GM23338 (cell line): ENCODE measurements at regions not wholly inside any gene's neighbourhood (a gene's known extent, or its start where the extent isn't known, plus 50 kb on each side); places are given as distances from the start of the nearest gene placed in this dataset.

Experiments
- ATAC-seq: fragments of 200-7000 bp; cut with Tn5 transposase; 3 replicates; pipeline ENCODE4 v1.9.1; 2020
- DNase-seq: peaks from one replicate; pipeline ENCODE4 v3.0.0-alpha.2; 2015; ENCODE audit warnings: low spot score
- H2AFZ ChIP-seq: fragments of 200-600 bp; sonication (generic); 2 replicates; pipeline ENCODE4 v1.8.0; 2016; ENCODE audit warnings: antibody characterized with exemption, mild to moderate bottlenecking, moderate library complexity
- H3F3A ChIP-seq: fragments of 200-600 bp; sonication (generic); replicated peaks from 2 replicates; pipeline ENCODE4 v1.8.0; 2017; ENCODE audit warnings: antibody characterized with exemption, mixed run types, low read depth
- H3K27ac ChIP-seq: fragments of 200-600 bp; sonication (generic); 2 replicates; pipeline ENCODE4 v1.6.1; 2016; ENCODE audit warnings: low read depth
- H3K27me3 ChIP-seq: fragments of 200-600 bp; sonication (generic); 2 replicates; pipeline ENCODE4 v1.8.0; 2016; ENCODE audit warnings: mild to moderate bottlenecking, mixed run types, moderate library complexity; ENCODE audit not compliant: insufficient read depth
- H3K36me3 ChIP-seq: fragments of 200-600 bp; sonication (generic); 2 replicates; pipeline ENCODE4 v1.8.0; 2016; ENCODE audit warnings: mild to moderate bottlenecking; ENCODE audit not compliant: insufficient read depth
- H3K4me1 ChIP-seq: fragments of 200-600 bp; sonication (generic); 2 replicates; pipeline ENCODE4 v1.8.0; 2016; ENCODE audit warnings: mild to moderate bottlenecking, moderate library complexity; ENCODE audit not compliant: insufficient read depth
- H3K4me2 ChIP-seq: fragments of 200-600 bp; sonication (generic); 2 replicates; pipeline ENCODE4 v1.7.1; 2017; ENCODE audit warnings: mixed run types
- H3K4me3 ChIP-seq: fragments of 200-600 bp; sonication (generic); 2 replicates; pipeline ENCODE4 v1.6.1; 2016; ENCODE audit warnings: mixed run types
- H3K79me2 ChIP-seq: fragments of 200-600 bp; sonication (generic); replicated peaks from 2 replicates; pipeline ENCODE4 v1.8.0; 2017; ENCODE audit warnings: mild to moderate bottlenecking; ENCODE audit not compliant: insufficient read depth
- H3K9me2 ChIP-seq: fragments of 200-600 bp; sonication (generic); 2 replicates; pipeline ENCODE4 v1.8.0; 2017; ENCODE audit not compliant: insufficient read depth
- H4K20me1 ChIP-seq: fragments of 200-600 bp; sonication (generic); replicated peaks from 2 replicates; pipeline ENCODE4 v1.8.0; 2017; ENCODE audit warnings: mild to moderate bottlenecking; ENCODE audit not compliant: insufficient read depth
- H3K27ac Mint-ChIP-seq: 2 replicates; pipeline ENCODE4 v1.8.0; 2020; ENCODE audit warnings: inconsistent platforms, mild to moderate bottlenecking, moderate library complexity, mixed read lengths
- H3K27me3 Mint-ChIP-seq: 3 replicates; pipeline ENCODE4 v1.8.0; 2022; ENCODE audit warnings: low read depth, mild to moderate bottlenecking, moderate library complexity, mixed read lengths, inconsistent platforms; ENCODE audit not compliant: insufficient read depth, poor library complexity
- H3K36me3 Mint-ChIP-seq: 3 replicates; pipeline ENCODE4 v1.8.0; 2021; ENCODE audit warnings: low read depth, mild to moderate bottlenecking, inconsistent platforms, moderate library complexity, mixed read lengths
- H3K4me1 Mint-ChIP-seq: 3 replicates; pipeline ENCODE4 v1.8.0; 2020; ENCODE audit warnings: mild to moderate bottlenecking, inconsistent platforms, mixed read lengths
- H3K4me3 Mint-ChIP-seq: 3 replicates; pipeline ENCODE4 v1.8.0; 2021; ENCODE audit warnings: moderate library complexity, mild to moderate bottlenecking, inconsistent platforms, mixed read lengths
- H3K9me3 Mint-ChIP-seq: 3 replicates; pipeline ENCODE4 v1.8.0; 2020; ENCODE audit warnings: moderate library complexity, mild to moderate bottlenecking, inconsistent platforms, mixed read lengths
- CTCF ChIP-seq, 2 experiments: fragments of 200-600 bp in 1 of 2; sonication (generic) in 1 of 2; conservative IDR thresholded peaks; 2 replicates each; pipeline versions ENCODE4 v1.5.1 to v1.6.1; 2016 to 2017; ENCODE audit warnings: antibody characterized with exemption in 2 of 2, low read depth in 2 of 2, mild to moderate bottlenecking in 2 of 2, moderate library complexity in 1 of 2
- ETS1 ChIP-seq: IDR thresholded peaks from 2 replicates; pipeline ENCODE4 v1.6.1; 2016; ENCODE audit warnings: antibody characterized with exemption
- EZH2 ChIP-seq: fragments of 200-600 bp; sonication (generic); IDR thresholded peaks from one replicate; pipeline ENCODE4 v1.8.0; 2017; ENCODE audit warnings: antibody characterized with exemption, mild to moderate bottlenecking, low read depth; ENCODE audit not compliant: unreplicated experiment
- REST ChIP-seq: IDR thresholded peaks from one replicate; pipeline ENCODE4 v1.6.1; 2018; ENCODE audit warnings: antibody characterized with exemption; ENCODE audit not compliant: unreplicated experiment
- STAT1 ChIP-seq: IDR thresholded peaks from one replicate; pipeline ENCODE4 v1.6.1; 2016; ENCODE audit warnings: antibody characterized with exemption; ENCODE audit not compliant: unreplicated experiment
- ZNF114 ChIP-seq: fragments of 250-450 bp; sonication (Bioruptor Pico); IDR thresholded peaks from 2 replicates; pipeline ENCODE4 v1.5.0; 2020; ENCODE audit warnings: mild to moderate bottlenecking, moderate library complexity
- ZNF331 ChIP-seq: fragments of 250-450 bp; sonication (Bioruptor Pico); IDR thresholded peaks from 2 replicates; pipeline ENCODE4 v1.5.0; 2020; ENCODE audit warnings: low read depth, mild to moderate bottlenecking, moderate library complexity

GRCh38 chr6:12422848-12423247 lies 132.7 kb downstream of the EDN1 start:
- DNase-seq: no peak
- H2AFZ ChIP-seq: peak overlapping the region; percentile 78; the same call in 1 of the 2 replicates

GRCh38 chr6:12423832-12424231 lies 133.7 kb downstream of the EDN1 start:
- no peak overlapping the region for H3K4me3 ChIP-seq
- no peak overlapping the region for H3K4me2 ChIP-seq
- H3K4me1 ChIP-seq: peaks cover 15% of the 10 kb centered on the region
- H3K79me2 ChIP-seq: no peaks in the 10 kb centered on the region
- no peak for ATAC-seq
- peak overlapping the region; percentile 78; the same call in 1 of the 2 replicates for H2AFZ ChIP-seq
- Mint-ChIP-seq H3K4me3 (no peak overlapping the region), H3K27ac (no peak overlapping the region), H3K4me1 (peaks cover 35% of the 10 kb centered on the region), H3K9me3 (no peaks in the 10 kb centered on the region), H3K27me3 (no peaks in the 10 kb centered on the region), H3K36me3 (no peaks in the 10 kb centered on the region)
- H3F3A ChIP-seq: no peaks in the 10 kb centered on the region
- no peak for DNase-seq
- H3K27me3 ChIP-seq: no peaks in the 10 kb centered on the region
- no peak overlapping the region for H3K27ac ChIP-seq
- H3K36me3 ChIP-seq: no peaks in the 10 kb centered on the region
- no peaks in the 10 kb centered on the region for H3K9me2 ChIP-seq
- no peaks in the 10 kb centered on the region for H4K20me1 ChIP-seq
- TF ChIP-seq ETS1: no peak
- no peak for TF ChIP-seq EZH2
- TF ChIP-seq ZNF114: no peak
- no peak for TF ChIP-seq ZNF331
- no peak for TF ChIP-seq CTCF (conservative IDR thresholded peaks at IDR 0.05; ENCODE audit: low read depth in 2 of 2)
- no peak for TF ChIP-seq STAT1

More at GRCh38 chr6:12422848-12423247, 132.7 kb downstream of the EDN1 start:
- TF ChIP-seq ZNF331 (no peak), EZH2 (no peak), REST (no peak), ETS1 (no peak)
- H3K4me1 ChIP-seq: peaks cover 12% of the 10 kb centered on the region
- no peak overlapping the region for H3K4me2 ChIP-seq
- no peaks in the 10 kb centered on the region for H3K36me3 Mint-ChIP-seq
- no peaks in the 10 kb centered on the region for H3K27me3 Mint-ChIP-seq
- H3K36me3 ChIP-seq: no peaks in the 10 kb centered on the region
- H4K20me1 ChIP-seq: no peaks in the 10 kb centered on the region
- H3K27ac Mint-ChIP-seq: no peak overlapping the region
- no peak overlapping the region for H3K27ac ChIP-seq
- no peaks in the 10 kb centered on the region for H3F3A ChIP-seq
- H3K9me3 Mint-ChIP-seq: no peaks in the 10 kb centered on the region
- no peak overlapping the region for H3K4me3 ChIP-seq
- H3K9me2 ChIP-seq: no peaks in the 10 kb centered on the region
- H3K4me1 Mint-ChIP-seq: peaks cover 29% of the 10 kb centered on the region
- no peaks in the 10 kb centered on the region for H3K27me3 ChIP-seq
- no peak for ATAC-seq
- no peaks in the 10 kb centered on the region for H3K79me2 ChIP-seq
- H3K4me3 Mint-ChIP-seq: no peak overlapping the region
